ENCODE measurements at regions not wholly inside any gene's neighbourhood (a gene's known extent, or its start where the extent isn't known, plus 50 kb on each side); places are given as distances from the start of the nearest gene placed in this dataset.

DNA sequence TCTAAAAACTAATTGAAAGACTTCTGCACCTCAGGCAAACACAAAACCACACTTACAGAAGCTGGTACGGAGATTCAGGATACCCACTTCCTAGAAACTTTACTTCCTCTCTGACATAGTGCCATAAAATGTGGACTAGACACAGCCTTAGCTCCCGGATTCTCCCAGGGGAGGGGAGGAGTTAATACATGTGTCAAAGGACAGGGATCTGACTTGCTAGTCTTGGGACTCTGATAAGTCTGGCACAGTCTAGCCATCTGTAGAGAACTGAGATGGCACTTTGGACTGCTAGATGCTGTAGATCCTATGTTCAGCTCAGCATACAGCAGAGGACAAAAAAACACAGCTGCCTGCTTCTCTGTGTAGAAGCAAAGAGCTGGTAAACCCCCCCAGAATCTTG, 769.8 kb upstream of the MIR17HG start:
- H3K4me2 ChIP-seq, result no peak overlapping the region
- 26% methylated on average over 2 of the region's 2 CpGs for WGBS (ENCODE audit: missing lambda C conversion rate)
- no peak overlapping the region for H3K27ac ChIP-seq
- TF ChIP-seq RARB (CRISPR knock-in tag; IDR thresholded peaks at IDR 0.05), result no peak
- no peak for TF ChIP-seq POLR2A (IDR thresholded peaks at IDR 0.05; ENCODE audit: low read length)
- TF ChIP-seq EHMT2 (IDR thresholded peaks at IDR 0.05; ENCODE audit: low read depth), result no peak
- TF ChIP-seq MYC (IDR thresholded peaks at IDR 0.05; ENCODE audit: borderline replicate concordance, low read length), result no peak
- TF ChIP-seq NFE2L2 (conservative IDR thresholded peaks at IDR 0.05; ENCODE audit: low read length), result no peak
- no peak for TF ChIP-seq FOXS1 (CRISPR knock-in tag; IDR thresholded peaks at IDR 0.05)
- TF ChIP-seq, protein P1, sequence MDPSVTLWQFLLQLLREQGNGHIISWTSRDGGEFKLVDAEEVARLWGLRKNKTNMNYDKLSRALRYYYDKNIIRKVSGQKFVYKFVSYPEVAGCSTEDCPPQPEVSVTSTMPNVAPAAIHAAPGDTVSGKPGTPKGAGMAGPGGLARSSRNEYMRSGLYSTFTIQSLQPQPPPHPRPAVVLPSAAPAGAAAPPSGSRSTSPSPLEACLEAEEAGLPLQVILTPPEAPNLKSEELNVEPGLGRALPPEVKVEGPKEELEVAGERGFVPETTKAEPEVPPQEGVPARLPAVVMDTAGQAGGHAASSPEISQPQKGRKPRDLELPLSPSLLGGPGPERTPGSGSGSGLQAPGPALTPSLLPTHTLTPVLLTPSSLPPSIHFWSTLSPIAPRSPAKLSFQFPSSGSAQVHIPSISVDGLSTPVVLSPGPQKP (IDR thresholded peaks at IDR 0.05; ENCODE audit: low read depth, low read length), result no peak
- TF ChIP-seq, protein P2, sequence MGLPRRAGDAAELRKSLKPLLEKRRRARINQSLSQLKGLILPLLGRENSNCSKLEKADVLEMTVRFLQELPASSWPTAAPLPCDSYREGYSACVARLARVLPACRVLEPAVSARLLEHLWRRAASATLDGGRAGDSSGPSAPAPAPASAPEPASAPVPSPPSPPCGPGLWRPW (IDR thresholded peaks at IDR 0.05), result no peak
- TF ChIP-seq ZSCAN20 (CRISPR knock-in tag; IDR thresholded peaks at IDR 0.05), result no peak
- no peak for TF ChIP-seq CBX8 (IDR thresholded peaks at IDR 0.05)
- TF ChIP-seq PHF8 (IDR thresholded peaks at IDR 0.05; ENCODE audit: borderline replicate concordance, low read depth), result no peak
- TF ChIP-seq, protein P3, sequence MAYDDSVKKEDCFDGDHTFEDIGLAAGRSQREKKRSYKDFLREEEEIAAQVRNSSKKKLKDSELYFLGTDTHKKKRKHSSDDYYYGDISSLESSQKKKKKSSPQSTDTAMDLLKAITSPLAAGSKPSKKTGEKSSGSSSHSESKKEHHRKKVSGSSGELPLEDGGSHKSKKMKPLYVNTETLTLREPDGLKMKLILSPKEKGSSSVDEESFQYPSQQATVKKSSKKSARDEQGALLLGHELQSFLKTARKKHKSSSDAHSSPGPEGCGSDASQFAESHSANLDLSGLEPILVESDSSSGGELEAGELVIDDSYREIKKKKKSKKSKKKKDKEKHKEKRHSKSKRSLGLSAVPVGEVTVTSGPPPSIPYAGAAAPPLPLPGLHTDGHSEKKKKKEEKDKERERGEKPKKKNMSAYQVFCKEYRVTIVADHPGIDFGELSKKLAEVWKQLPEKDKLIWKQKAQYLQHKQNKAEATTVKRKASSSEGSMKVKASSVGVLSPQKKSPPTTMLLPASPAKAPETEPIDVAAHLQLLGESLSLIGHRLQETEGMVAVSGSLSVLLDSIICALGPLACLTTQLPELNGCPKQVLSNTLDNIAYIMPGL (CRISPR knock-in tag; IDR thresholded peaks at IDR 0.05; ENCODE audit: borderline replicate concordance), result no peak
- no peak for TF ChIP-seq CBX2 (IDR thresholded peaks at IDR 0.05; ENCODE audit: borderline replicate concordance, low read depth)
- TF ChIP-seq, protein P4, sequence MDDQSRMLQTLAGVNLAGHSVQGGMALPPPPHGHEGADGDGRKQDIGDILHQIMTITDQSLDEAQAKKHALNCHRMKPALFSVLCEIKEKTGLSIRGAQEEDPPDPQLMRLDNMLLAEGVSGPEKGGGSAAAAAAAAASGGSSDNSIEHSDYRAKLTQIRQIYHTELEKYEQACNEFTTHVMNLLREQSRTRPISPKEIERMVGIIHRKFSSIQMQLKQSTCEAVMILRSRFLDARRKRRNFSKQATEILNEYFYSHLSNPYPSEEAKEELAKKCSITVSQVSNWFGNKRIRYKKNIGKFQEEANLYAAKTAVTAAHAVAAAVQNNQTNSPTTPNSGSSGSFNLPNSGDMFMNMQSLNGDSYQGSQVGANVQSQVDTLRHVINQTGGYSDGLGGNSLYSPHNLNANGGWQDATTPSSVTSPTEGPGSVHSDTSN (IDR thresholded peaks at IDR 0.05), result no peak
- H3K9me3 ChIP-seq, result no peaks in the 10 kb centered on the region
- no peaks in the 10 kb centered on the region for H3K4me1 ChIP-seq
- DNase-seq (ENCODE audit: low read depth in 1 of 2, low spot score in 1 of 2) (no peak), FAIRE-seq (no peak), ATAC-seq (no peak)
- H3K4me3 ChIP-seq, result no peak overlapping the region
- ChIA-PET POLR2A (no interaction called here), CTCF (no interaction called here)

DNA sequence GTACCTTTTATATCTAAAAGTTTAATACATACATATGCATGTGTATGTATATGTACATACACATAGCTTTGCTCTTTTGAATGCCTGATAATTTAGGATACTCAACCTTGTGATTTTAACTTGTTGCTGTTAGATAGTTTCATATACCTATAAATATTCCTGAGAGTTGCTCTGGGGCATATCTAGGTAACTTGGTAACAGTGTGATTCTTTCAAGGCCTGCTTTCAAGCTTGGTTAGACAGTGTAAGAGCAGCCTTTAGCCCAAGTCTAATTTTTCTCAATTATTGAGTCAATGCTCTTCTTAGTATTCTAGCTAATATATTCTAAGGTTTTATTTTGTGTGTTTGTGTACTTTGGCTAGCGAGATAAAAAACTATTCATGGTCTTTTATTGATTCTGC, 762.1 kb upstream of the MIR17HG start:
- H3K9me3 ChIP-seq, result no peaks in the 10 kb centered on the region
- no peak overlapping the region for H3K4me2 ChIP-seq
- H3K4me3 ChIP-seq, result no peak overlapping the region
- H3K27ac ChIP-seq, result no peak overlapping the region
- DNase-seq (ENCODE audit: low read depth in 1 of 2, low spot score in 1 of 2) (no peak), FAIRE-seq (no peak), ATAC-seq (no peak)
- H3K4me1 ChIP-seq, result no peaks in the 10 kb centered on the region
- 52% methylated on average over 1 of the region's 1 CpG for WGBS (ENCODE audit: missing lambda C conversion rate)
- POLR2A ChIA-PET, result no interaction called here
- CTCF ChIA-PET, result no interaction called here
- TF ChIP-seq POLR2AphosphoS2 (conservative IDR thresholded peaks at IDR 0.05; ENCODE audit: low read length) (no peak), ZFP36 (IDR thresholded peaks at IDR 0.05; ENCODE audit: borderline replicate concordance, partially characterized antibody) (no peak), NFE2L2 (conservative IDR thresholded peaks at IDR 0.05; ENCODE audit: low read length) (no peak), HDAC2 (IDR thresholded peaks at IDR 0.05) (no peak), EHMT2 (IDR thresholded peaks at IDR 0.05; ENCODE audit: low read depth) (no peak), ZC3H11A (IDR thresholded peaks at IDR 0.05) (no peak), EHF (CRISPR knock-in tag; IDR thresholded peaks at IDR 0.05) (no peak), FOSL2 (IDR thresholded peaks at IDR 0.05) (no peak), FOSL2 (CRISPR knock-in tag; IDR thresholded peaks at IDR 0.05) (no peak), NR3C1 (IDR thresholded peaks at IDR 0.05) (no peak), BHLHE40 (IDR thresholded peaks at IDR 0.05; ENCODE audit: low read depth, low read length) (no peak), CBX8 (IDR thresholded peaks at IDR 0.05) (no peak), RCOR1 (IDR thresholded peaks at IDR 0.05; ENCODE audit: low read depth, low read length) (no peak), MYC (IDR thresholded peaks at IDR 0.05; ENCODE audit: borderline replicate concordance, low read length) (no peak), PHF8 (IDR thresholded peaks at IDR 0.05; ENCODE audit: borderline replicate concordance, low read depth) (no peak), FOSB (CRISPR knock-in tag; IDR thresholded peaks at IDR 0.05) (no peak), EP300 (IDR thresholded peaks at IDR 0.05) (no peak)
- TF ChIP-seq, protein P1 (IDR thresholded peaks at IDR 0.05; ENCODE audit: low read depth, low read length), result no peak
- TF ChIP-seq, protein P5, sequence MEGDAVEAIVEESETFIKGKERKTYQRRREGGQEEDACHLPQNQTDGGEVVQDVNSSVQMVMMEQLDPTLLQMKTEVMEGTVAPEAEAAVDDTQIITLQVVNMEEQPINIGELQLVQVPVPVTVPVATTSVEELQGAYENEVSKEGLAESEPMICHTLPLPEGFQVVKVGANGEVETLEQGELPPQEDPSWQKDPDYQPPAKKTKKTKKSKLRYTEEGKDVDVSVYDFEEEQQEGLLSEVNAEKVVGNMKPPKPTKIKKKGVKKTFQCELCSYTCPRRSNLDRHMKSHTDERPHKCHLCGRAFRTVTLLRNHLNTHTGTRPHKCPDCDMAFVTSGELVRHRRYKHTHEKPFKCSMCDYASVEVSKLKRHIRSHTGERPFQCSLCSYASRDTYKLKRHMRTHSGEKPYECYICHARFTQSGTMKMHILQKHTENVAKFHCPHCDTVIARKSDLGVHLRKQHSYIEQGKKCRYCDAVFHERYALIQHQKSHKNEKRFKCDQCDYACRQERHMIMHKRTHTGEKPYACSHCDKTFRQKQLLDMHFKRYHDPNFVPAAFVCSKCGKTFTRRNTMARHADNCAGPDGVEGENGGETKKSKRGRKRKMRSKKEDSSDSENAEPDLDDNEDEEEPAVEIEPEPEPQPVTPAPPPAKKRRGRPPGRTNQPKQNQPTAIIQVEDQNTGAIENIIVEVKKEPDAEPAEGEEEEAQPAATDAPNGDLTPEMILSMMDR (IDR thresholded peaks at IDR 0.05), result no peak
- TF ChIP-seq, protein P3 (CRISPR knock-in tag; IDR thresholded peaks at IDR 0.05; ENCODE audit: borderline replicate concordance), result no peak
